ENCODE measurements at regions not wholly inside any gene's neighbourhood (a gene's known extent, or its start where the extent isn't known, plus 50 kb on each side); places are given as distances from the start of the nearest gene placed in this dataset.

DNA sequence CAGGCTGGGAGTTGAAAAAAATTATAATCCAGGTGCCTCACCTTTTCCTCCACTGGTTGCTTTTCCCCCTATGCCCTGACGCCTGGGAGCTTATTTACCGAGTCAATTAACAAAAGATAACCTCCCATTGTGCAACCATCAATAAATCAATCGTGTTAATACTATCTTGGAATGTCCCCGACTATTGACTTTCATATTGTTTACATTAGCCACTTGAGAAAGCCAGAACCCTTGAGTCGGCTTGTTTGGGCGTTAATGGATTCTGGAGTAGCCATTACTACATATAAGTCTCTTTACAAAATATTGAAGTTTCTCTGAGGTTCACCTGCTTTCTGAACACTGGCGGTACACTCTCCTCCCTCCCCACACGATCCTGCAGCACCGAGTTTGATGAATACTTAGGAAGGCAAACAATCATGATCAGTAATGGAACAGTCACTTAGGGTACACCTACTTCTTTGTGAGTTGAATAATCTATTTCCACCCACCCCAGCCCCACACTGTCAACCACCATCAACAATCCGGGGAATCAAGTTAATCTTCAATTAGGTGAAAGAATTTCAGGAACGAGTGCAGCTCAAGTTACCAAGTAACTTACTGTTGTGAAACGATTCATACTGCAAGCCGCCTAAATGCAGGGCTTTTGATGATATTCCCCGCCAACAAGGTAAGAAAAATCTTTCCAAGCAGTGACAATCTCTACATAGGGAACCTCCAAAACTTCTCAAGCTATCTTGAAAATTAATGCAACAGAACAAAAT is 159.3 kb upstream of the NR2F2 start:
- H2AFZ ChIP-seq (ENCODE audit: low read length) = no peak overlapping the region
- H3K27me3 ChIP-seq (ENCODE audit: insufficient read depth, low read length, poor library complexity, severe bottlenecking) = no peaks in the 10 kb centered on the region
- H3K9me3 ChIP-seq (ENCODE audit: insufficient read depth, low read depth, low read length) = no peaks in the 10 kb centered on the region
- no peaks in the 10 kb centered on the region for H3K9me2 ChIP-seq (replicated peaks; ENCODE audit: low read depth, low read length)
- peaks cover 1% of the 10 kb centered on the region for H3K4me1 ChIP-seq (ENCODE audit: insufficient read depth, low read length, poor library complexity, severe bottlenecking)
- H3K9ac ChIP-seq (ENCODE audit: low read depth, low read length, poor library complexity, severe bottlenecking) = no peak overlapping the region
- H3K4me2 ChIP-seq (ENCODE audit: low read depth, low read length, poor library complexity, severe bottlenecking) = no peak overlapping the region
- TF ChIP-seq, protein P1, sequence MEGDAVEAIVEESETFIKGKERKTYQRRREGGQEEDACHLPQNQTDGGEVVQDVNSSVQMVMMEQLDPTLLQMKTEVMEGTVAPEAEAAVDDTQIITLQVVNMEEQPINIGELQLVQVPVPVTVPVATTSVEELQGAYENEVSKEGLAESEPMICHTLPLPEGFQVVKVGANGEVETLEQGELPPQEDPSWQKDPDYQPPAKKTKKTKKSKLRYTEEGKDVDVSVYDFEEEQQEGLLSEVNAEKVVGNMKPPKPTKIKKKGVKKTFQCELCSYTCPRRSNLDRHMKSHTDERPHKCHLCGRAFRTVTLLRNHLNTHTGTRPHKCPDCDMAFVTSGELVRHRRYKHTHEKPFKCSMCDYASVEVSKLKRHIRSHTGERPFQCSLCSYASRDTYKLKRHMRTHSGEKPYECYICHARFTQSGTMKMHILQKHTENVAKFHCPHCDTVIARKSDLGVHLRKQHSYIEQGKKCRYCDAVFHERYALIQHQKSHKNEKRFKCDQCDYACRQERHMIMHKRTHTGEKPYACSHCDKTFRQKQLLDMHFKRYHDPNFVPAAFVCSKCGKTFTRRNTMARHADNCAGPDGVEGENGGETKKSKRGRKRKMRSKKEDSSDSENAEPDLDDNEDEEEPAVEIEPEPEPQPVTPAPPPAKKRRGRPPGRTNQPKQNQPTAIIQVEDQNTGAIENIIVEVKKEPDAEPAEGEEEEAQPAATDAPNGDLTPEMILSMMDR (conservative IDR thresholded peaks at IDR 0.05; ENCODE audit: low read length) = no peak
- TF ChIP-seq EZH2phosphoT487 (IDR thresholded peaks at IDR 0.05; ENCODE audit: borderline replicate concordance) = no peak
- H3K79me2 ChIP-seq (ENCODE audit: insufficient read depth, low read length) = no peaks in the 10 kb centered on the region
- H3K36me3 ChIP-seq (ENCODE audit: insufficient read depth, low read length) = no peaks in the 10 kb centered on the region
- H3K4me3 ChIP-seq (ENCODE audit: low read length, poor library complexity, severe bottlenecking) = no peak overlapping the region
- H4K20me1 ChIP-seq (ENCODE audit: insufficient read depth, low read length, poor library complexity, severe bottlenecking) = no peaks in the 10 kb centered on the region
- no peaks in the 10 kb centered on the region for H3F3A ChIP-seq (ENCODE audit: low read depth)

DNA sequence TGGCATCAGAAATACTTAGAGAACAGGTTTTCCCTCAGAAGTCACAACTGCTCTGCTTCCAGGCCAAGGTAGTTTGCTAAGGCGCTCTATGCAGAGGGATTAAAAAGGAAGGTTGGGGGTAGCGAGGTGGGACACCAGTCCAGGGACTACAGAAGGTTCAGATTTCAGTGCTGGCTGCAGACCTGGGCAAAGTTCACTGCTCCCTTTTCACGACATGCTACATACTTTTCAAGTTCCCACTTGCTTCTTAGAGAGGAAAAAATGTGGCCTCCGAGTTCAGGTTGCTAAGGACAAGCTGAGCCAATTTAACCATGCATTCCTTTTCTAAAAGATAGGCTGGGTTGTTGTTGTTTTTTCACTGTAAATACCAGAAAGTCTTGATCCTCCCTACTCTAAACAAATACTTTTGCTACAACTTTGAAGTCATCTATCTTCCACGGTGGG is 158.6 kb upstream of the NR2F2 start:
- Histone ChIP-seq H3K36me3 (ENCODE audit: insufficient read depth, low read length) (no peaks in the 10 kb centered on the region), H3K4me1 (ENCODE audit: insufficient read depth, low read length, poor library complexity, severe bottlenecking) (no peaks in the 10 kb centered on the region), H3K4me3 (ENCODE audit: low read length, poor library complexity, severe bottlenecking) (no peak overlapping the region), H3K9me2 (replicated peaks; ENCODE audit: low read depth, low read length) (no peaks in the 10 kb centered on the region), H3K27me3 (ENCODE audit: insufficient read depth, low read length, poor library complexity, severe bottlenecking) (no peaks in the 10 kb centered on the region), H4K20me1 (ENCODE audit: insufficient read depth, low read length, poor library complexity, severe bottlenecking) (no peaks in the 10 kb centered on the region), H3K9me3 (ENCODE audit: insufficient read depth, low read depth, low read length) (no peaks in the 10 kb centered on the region), H2AFZ (ENCODE audit: low read length) (no peak overlapping the region), H3F3A (ENCODE audit: low read depth) (no peaks in the 10 kb centered on the region), H3K9ac (ENCODE audit: low read depth, low read length, poor library complexity, severe bottlenecking) (no peak overlapping the region), H3K4me2 (ENCODE audit: low read depth, low read length, poor library complexity, severe bottlenecking) (no peak overlapping the region), H3K79me2 (ENCODE audit: insufficient read depth, low read length) (no peaks in the 10 kb centered on the region)
- no peak for TF ChIP-seq EZH2phosphoT487 (IDR thresholded peaks at IDR 0.05; ENCODE audit: borderline replicate concordance)
- TF ChIP-seq, protein P1 (conservative IDR thresholded peaks at IDR 0.05; ENCODE audit: low read length) = no peak

DNA sequence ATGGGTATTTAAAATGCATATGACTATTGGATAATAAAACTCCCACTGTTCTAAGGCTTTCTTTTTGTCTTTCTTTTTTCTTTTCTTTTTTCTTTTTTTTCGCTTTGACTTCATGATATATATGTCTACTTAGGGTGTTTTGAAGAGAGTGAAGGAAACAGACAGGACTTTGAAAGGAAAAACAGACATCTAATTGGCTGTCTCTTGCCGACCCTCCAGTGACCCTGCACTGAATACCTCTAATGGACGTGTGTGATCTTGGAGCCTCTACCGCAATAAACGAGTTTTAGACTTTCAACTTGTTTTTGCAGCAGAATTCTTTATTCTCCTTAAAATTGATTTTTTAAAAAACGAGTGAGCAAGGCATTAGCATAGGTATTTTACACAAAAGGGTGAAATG is 158.1 kb upstream of the NR2F2 start:
- Histone ChIP-seq H3K4me2 (ENCODE audit: low read depth, low read length, poor library complexity, severe bottlenecking) (no peak overlapping the region), H3F3A (ENCODE audit: low read depth) (no peaks in the 10 kb centered on the region), H3K27me3 (ENCODE audit: insufficient read depth, low read length, poor library complexity, severe bottlenecking) (no peaks in the 10 kb centered on the region), H3K79me2 (ENCODE audit: insufficient read depth, low read length) (no peaks in the 10 kb centered on the region), H3K9ac (ENCODE audit: low read depth, low read length, poor library complexity, severe bottlenecking) (no peak overlapping the region), H3K36me3 (ENCODE audit: insufficient read depth, low read length) (no peaks in the 10 kb centered on the region), H2AFZ (ENCODE audit: low read length) (no peak overlapping the region), H4K20me1 (ENCODE audit: insufficient read depth, low read length, poor library complexity, severe bottlenecking) (no peaks in the 10 kb centered on the region), H3K9me3 (ENCODE audit: insufficient read depth, low read depth, low read length) (no peaks in the 10 kb centered on the region), H3K9me2 (replicated peaks; ENCODE audit: low read depth, low read length) (no peaks in the 10 kb centered on the region), H3K4me1 (ENCODE audit: insufficient read depth, low read length, poor library complexity, severe bottlenecking) (no peaks in the 10 kb centered on the region), H3K4me3 (ENCODE audit: low read length, poor library complexity, severe bottlenecking) (no peak overlapping the region)
- TF ChIP-seq, protein P1 (conservative IDR thresholded peaks at IDR 0.05; ENCODE audit: low read length) = no peak
- TF ChIP-seq EZH2phosphoT487 (IDR thresholded peaks at IDR 0.05; ENCODE audit: borderline replicate concordance) = no peak
